Ureter (tissue), 1 donor: ENCODE measurements at regions not wholly inside any gene's neighbourhood (a gene's known extent, or its start where the extent isn't known, plus 50 kb on each side); places are given as distances from the start of the nearest gene placed in this dataset.
"Not testable (repeated sequence)": the region's sequence is repeated elsewhere in the genome, so short reads cannot be mapped to it uniquely, and the experiment has no call there.

Experiments
- DNase-seq: peaks from one replicate; pipeline ENCODE4 v3.0.0-alpha.2; 2020; ENCODE audit warnings: low spot score
- donor health status: DM: yes; HTN: yes; CAD: no.

- DNase-seq = no peak
Observed at GRCh38 chr21:28703861-28704260, 288.8 kb downstream of the LTN1 start.

GRCh38 chr21:28699596-28700259 lies 292.9 kb downstream of the LTN1 start:
- DNase-seq = peak; percentile 48

- DNase-seq = no peak
Observed at GRCh38 chr21:28699186-28699585, 293.5 kb downstream of the LTN1 start.

- no peak for DNase-seq
Observed at GRCh38 chr21:28696844-28697410, 295.8 kb downstream of the LTN1 start.

GRCh38 chr21:28693476-28693875 lies 299.2 kb downstream of the LTN1 start:
- DNase-seq = no peak

- DNase-seq = no peak
Observed at GRCh38 chr21:28690196-28690595, 302.5 kb downstream of the LTN1 start.

- DNase-seq = no peak
Observed at GRCh38 chr21:28688381-28688780, 304.3 kb downstream of the LTN1 start.

GRCh38 chr21:28687586-28687985 lies 305.1 kb downstream of the LTN1 start:
- DNase-seq = no peak

- no peak for DNase-seq
Observed at GRCh38 chr21:28683982-28684752, 308.5 kb downstream of the LTN1 start.

- DNase-seq = not testable (repeated sequence)
Observed at GRCh38 chr21:28682884-28683283, 309.8 kb downstream of the LTN1 start.

GRCh38 chr21:28677096-28677495 lies 315.6 kb downstream of the LTN1 start:
- DNase-seq = not testable (repeated sequence)

- no peak for DNase-seq
Observed at GRCh38 chr21:28675331-28676041, 317.2 kb downstream of the LTN1 start.

- no peak for DNase-seq
Observed at GRCh38 chr21:28674763-28675162, 317.9 kb downstream of the LTN1 start.

- DNase-seq = no peak
Observed at GRCh38 chr21:28671549-28672195, 321.0 kb downstream of the LTN1 start.

GRCh38 chr21:28669971-28670653 lies 322.6 kb downstream of the LTN1 start:
- no peak for DNase-seq

GRCh38 chr21:28669321-28669720 lies 323.4 kb downstream of the LTN1 start:
- no peak for DNase-seq

GRCh38 chr21:28663754-28664153 lies 328.9 kb downstream of the LTN1 start:
- DNase-seq = no peak

GRCh38 chr21:28663111-28663693 lies 329.5 kb downstream of the LTN1 start:
- DNase-seq = no peak

- no peak for DNase-seq
Observed at GRCh38 chr21:28657566-28657965, 335.1 kb downstream of the LTN1 start.

GRCh38 chr21:28655471-28655870 lies 337.2 kb downstream of the LTN1 start:
- no peak for DNase-seq

- DNase-seq = no peak
Observed at GRCh38 chr21:28654406-28654805, 338.3 kb downstream of the LTN1 start.
